ENCODE measurements at regions not wholly inside any gene's neighbourhood (a gene's known extent, or its start where the extent isn't known, plus 50 kb on each side); places are given as distances from the start of the nearest gene placed in this dataset.

- no peak for DNase-seq (ENCODE audit: low spot score)
Measured at GRCh38 chr14:27371868-27372267, 774.0 kb upstream of the NOVA1 start.

GRCh38 chr14:27372771-27373170 lies 774.9 kb upstream of the NOVA1 start:
- DNase-seq (ENCODE audit: low spot score) = no peak

GRCh38 chr14:27384124-27384523 lies 786.3 kb upstream of the NOVA1 start:
- no peak for DNase-seq (ENCODE audit: low spot score)

- no peak for DNase-seq (ENCODE audit: low spot score)
Measured at GRCh38 chr14:27386391-27386790, 788.6 kb upstream of the NOVA1 start.

GRCh38 chr14:27387463-27387862 lies 789.6 kb upstream of the NOVA1 start:
- DNase-seq (ENCODE audit: low spot score) = no peak

DNA sequence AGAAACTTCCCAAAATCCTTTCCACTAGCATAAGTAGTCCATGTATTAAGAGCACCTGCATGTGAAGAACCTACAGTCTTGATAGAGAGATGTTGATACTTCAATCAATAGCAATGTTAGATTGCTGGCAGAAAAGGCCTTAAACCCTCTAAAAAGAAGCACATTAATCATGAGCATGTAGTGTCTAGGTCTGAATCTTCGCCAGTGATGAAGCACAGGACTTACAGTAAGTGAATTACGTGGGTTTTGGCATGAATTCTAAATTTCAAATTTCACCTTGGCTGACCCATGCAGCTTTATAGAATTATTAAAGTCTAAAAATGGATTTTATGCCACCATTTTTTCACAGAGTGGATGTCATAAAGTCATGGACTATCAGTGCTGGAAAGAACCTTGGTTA lies 791.6 kb upstream of the NOVA1 start:
- no peak for DNase-seq (ENCODE audit: low spot score)

DNA sequence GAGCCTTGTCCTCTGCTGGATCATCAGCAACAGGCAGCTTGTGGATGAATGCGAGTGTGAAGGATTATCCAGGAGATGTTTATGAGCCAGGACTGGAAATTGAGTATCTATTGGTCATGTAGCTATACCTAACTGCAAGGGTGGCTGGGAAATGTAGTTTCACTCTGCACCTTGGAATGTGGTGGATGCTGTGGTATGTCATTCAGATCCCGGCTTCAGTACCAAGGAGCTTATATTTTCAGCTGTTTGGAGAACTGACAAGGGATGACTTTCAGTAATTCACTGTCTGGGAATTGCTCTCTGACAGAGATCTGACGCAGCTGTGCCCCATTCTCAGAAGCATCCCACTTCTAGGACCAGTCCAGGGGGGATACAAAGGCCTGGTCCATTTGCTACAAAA lies 792.3 kb upstream of the NOVA1 start:
- no peak for DNase-seq (ENCODE audit: low spot score)

DNA sequence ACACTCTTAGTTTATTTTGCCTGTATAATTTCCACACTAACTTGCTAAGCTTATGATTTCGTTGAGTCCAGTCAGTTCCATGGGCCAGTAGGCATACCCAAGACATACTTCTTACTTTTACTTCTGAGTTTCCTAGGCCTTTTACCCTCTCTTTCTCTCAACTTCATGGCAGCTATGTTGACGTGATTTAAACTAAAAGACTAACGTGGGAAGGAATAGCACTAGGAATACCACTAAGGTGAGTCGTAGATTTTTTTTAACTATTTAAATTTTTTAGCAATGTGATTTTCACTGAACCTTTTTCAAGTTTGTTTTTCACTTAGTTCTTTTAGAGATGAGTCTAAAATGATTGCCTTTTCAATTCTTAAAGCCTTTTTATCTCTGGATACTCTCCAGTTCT lies 793.5 kb upstream of the NOVA1 start:
- DNase-seq (ENCODE audit: low spot score) = no peak

DNA sequence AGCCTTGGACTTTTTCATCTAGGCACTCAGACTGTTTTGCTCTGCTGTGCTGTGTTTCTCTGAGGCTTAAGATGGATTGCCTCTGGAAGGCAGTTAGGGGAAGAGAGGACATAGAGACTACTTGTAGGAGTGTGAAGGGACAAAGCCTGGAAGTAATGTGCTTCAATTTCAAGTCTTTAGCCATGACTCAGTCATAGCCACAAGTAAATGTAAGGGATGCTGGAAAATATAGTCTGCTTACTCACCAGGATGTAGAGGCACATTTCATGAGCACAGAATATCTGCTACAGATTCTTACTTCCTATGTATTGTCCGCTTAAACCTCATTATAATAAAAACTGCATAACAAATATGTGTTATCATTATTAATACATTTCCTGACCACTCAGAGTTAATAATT lies 794.3 kb upstream of the NOVA1 start:
- DNase-seq (ENCODE audit: low spot score) = peak; percentile 6

DNA sequence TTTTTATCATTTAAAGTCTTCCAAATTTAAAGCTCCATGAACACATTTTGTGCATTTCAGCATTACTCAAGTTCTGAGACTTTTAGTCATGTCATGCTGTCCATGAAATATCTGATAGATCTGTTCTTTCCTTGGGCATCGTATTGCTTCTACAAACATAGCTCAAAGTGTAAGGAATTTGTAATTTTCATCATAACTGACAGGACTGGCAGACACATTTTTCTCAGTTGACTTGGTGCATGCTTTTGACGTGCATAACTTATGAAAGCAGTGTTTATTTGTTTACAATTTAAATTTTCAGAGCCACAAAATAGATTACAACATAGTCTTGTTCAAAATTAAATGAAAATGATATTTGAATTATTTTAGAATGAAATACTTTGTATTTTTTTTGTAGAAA lies 812.1 kb upstream of the NOVA1 start:
- no peak for DNase-seq (ENCODE audit: low spot score)

DNA sequence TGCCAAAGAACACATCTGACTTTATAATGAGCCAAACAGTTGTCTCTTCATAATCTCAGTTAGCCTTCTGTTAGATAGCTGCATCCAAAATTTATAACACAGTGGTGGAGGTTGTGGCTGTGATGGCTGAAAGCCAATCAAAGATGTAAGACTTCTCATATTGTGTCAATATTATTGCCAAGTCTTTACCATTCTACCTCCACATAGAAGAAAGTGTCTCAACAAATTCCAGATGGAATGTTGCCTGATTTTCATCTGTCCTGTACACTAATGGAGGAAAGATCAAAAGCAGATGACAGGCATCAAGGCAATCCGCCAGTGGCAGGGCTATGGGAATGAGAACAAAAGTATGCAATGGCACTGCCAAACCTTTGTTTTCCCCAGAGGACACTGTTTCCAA lies 813.1 kb upstream of the NOVA1 start:
- DNase-seq (ENCODE audit: low spot score) = no peak

GRCh38 chr14:27427796-27428195 lies 830.0 kb upstream of the NOVA1 start:
- peak; percentile 55 for DNase-seq (ENCODE audit: low spot score)

DNA sequence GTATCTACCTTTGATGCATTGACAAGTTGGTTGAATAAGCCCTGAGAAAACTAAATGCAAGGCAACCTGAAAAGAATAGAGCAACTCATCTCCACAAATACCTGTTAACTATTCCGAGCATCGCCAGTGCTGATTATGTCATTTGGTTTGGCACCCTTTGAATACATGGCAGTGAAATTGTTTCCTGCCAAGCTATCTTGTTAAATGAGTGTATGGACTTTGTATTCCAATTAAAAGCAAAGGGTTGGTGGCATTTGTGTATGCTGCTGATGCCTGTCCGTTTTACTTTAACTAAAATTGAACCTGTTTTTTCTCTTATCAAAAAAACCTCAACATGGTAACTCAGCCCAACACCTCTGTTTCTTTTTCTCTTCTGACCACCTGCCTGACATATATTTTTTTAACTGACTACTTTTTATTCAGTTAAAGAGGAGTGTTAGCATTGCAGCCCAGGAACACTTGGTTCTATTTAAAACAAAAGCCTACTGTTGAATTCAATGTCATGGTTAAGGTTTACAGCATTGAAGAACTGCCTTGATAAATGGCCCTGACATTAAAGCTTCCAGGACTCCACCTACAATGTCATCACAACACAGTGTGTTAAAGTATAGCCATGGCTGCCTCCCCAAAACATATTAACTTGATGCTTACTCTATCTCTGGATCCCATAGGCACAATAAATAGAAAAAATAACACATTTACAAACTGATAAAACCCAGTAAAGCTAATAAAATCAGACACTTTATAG lies 838.3 kb upstream of the NOVA1 start:
- no peak for DNase-seq (ENCODE audit: low spot score)

DNA sequence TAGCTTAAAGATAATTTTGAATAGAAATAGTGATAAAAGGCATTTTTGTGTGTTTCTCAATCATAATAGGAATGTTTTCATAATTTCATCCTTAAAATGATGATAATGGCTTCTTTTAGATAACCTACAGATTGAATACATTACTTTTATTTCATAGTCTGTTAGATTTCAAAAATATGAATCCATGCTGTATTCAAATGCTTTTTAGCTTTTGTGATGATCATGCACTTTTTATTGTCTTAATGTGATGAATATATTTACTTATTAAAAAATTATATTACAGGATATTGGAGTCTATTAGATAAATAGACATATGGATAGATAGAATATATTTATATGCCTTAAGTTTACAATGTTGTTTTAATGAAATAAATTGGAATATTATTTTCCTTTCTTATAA lies 886.8 kb upstream of the NOVA1 start:
- DNase-seq (ENCODE audit: low spot score) = no peak

GRCh38 chr14:27485193-27485592 lies 887.4 kb upstream of the NOVA1 start:
- no peak for DNase-seq (ENCODE audit: low spot score)

- DNase-seq (ENCODE audit: low spot score) = no peak
Measured at GRCh38 chr14:27506272-27506671, 908.4 kb upstream of the NOVA1 start.

GRCh38 chr14:27528328-27528727 lies 930.5 kb upstream of the NOVA1 start:
- peak; percentile 50 for DNase-seq (ENCODE audit: low spot score)

GRCh38 chr14:27536748-27537147 lies 938.9 kb upstream of the NOVA1 start:
- no peak for DNase-seq (ENCODE audit: low spot score)

DNA sequence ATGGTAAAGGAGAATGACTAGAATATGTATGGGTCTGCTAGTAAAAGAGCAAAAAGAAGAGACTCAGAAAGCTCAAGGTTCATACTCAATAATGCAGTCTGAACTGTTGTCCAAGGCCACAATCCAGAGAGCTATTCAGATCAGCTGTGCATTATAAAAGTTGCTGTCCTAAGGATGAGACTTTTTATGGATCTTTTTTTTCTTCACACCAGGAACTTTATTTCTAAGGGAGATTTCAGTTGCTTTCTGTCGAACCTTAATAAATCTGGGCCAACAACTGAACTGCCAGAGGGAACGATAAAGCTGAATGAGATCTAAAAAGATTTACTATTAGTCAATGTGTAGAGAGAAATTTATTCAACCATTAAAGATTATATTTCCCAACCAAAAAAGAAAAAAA lies 948.3 kb upstream of the NOVA1 start:
- DNase-seq (ENCODE audit: low spot score) = no peak

DNA sequence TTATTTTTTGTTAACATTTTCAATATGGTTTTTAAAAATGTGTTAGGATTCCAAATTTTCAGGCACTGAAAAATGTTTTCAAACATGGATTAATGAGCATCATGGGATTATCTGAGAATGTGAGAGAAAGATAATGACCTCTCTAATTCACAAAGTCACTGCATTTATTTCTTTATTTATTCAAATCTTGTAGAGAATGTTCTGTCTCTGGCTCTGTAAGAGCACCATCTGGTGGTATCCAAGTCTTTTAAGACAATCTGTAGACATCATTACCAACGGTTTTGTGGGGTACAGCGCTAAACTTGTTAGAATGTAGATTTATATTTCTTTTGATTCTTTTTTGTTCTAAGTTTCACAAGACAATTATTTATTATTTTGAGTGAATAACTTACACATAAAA lies 956.0 kb upstream of the NOVA1 start:
- peak; percentile 10 for DNase-seq (ENCODE audit: low spot score)

- no peak for DNase-seq (ENCODE audit: low spot score)
Measured at GRCh38 chr14:27557445-27557844, 959.6 kb upstream of the NOVA1 start.

- no peak for DNase-seq (ENCODE audit: low spot score)
Measured at GRCh38 chr14:27559848-27560247, 962.0 kb upstream of the NOVA1 start.

GRCh38 chr14:27566843-27567382 lies 969.1 kb upstream of the NOVA1 start:
- DNase-seq (ENCODE audit: low spot score) = no peak

- no peak for DNase-seq (ENCODE audit: low spot score)
Measured at GRCh38 chr14:27573018-27573417, 975.2 kb upstream of the NOVA1 start.
